ENCODE measurements at regions not wholly inside any gene's neighbourhood (a gene's known extent, or its start where the extent isn't known, plus 50 kb on each side); places are given as distances from the start of the nearest gene placed in this dataset.

GRCh38 chr1:164071288-164071687, 487.7 kb upstream of the PBX1 start:
- H3K9me3 ChIP-seq = peaks cover 3% of the 10 kb centered on the region
- H3K4me1 Mint-ChIP-seq = no peaks in the 10 kb centered on the region
- no peak for ATAC-seq (replicated peaks in 1 of 4)
- H3K27ac Mint-ChIP-seq = no peak overlapping the region
- H3K27me3 ChIP-seq (replicated peaks in 1 of 2; ENCODE audit: control insufficient read depth in 2 of 2, extremely low read depth in 1 of 2, insufficient read depth in 2 of 2, low read length in 1 of 2) = no peaks in the 10 kb centered on the region
- no peaks in the 10 kb centered on the region for H3K36me3 Mint-ChIP-seq
- no peaks in the 10 kb centered on the region for H3K4me1 ChIP-seq (ENCODE audit: control insufficient read depth in 1 of 2, extremely low read depth in 1 of 2, insufficient read depth in 2 of 2, low read length in 2 of 2)
- no peak overlapping the region for H3K4me3 Mint-ChIP-seq
- no peak for DNase-seq
- ChIA-PET CTCF (no interaction called here), POLR2A (no interaction called here)
- no peaks in the 10 kb centered on the region for H3K27me3 Mint-ChIP-seq
- no peak overlapping the region for H3K4me3 ChIP-seq (ENCODE audit: control insufficient read depth in 1 of 2, extremely low read depth in 1 of 2, low read length in 1 of 2)
- H3K27ac ChIP-seq (ENCODE audit: low read length) = no peak overlapping the region
- H3K36me3 ChIP-seq (ENCODE audit: control insufficient read depth in 2 of 2, extremely low read depth in 1 of 2, insufficient read depth in 1 of 2, low read length in 1 of 2) = no peaks in the 10 kb centered on the region
- H3K9me3 Mint-ChIP-seq = peaks cover 34 to 44% (median 35%) of the 10 kb centered on the region in 3 donors
- WGBS (ENCODE audit: insufficient coverage) = no CpG with 5 or more reads among the region's 2 CpGs

GRCh38 chr1:164086832-164087231, 472.2 kb upstream of the PBX1 start:
- Histone ChIP-seq H3K27ac (ENCODE audit: low read length) (no peak overlapping the region), H3K27me3 (replicated peaks in 1 of 2; ENCODE audit: control insufficient read depth in 2 of 2, extremely low read depth in 1 of 2, insufficient read depth in 2 of 2, low read length in 1 of 2) (no peaks in the 10 kb centered on the region), H3K9me3 (no peaks in the 10 kb centered on the region), H3K36me3 (ENCODE audit: control insufficient read depth in 2 of 2, extremely low read depth in 1 of 2, insufficient read depth in 1 of 2, low read length in 1 of 2) (no peaks in the 10 kb centered on the region), H3K4me1 (ENCODE audit: control insufficient read depth in 1 of 2, extremely low read depth in 1 of 2, insufficient read depth in 2 of 2, low read length in 2 of 2) (no peaks in the 10 kb centered on the region), H3K4me3 (ENCODE audit: control insufficient read depth in 1 of 2, extremely low read depth in 1 of 2, low read length in 1 of 2) (no peak overlapping the region)
- DNase-seq (no peak), ATAC-seq (replicated peaks in 1 of 4) (no peak)
- no peaks in the 10 kb centered on the region for H3K27me3 Mint-ChIP-seq
- ChIA-PET POLR2A (no interaction called here), CTCF (no interaction called here)
- H3K4me3 Mint-ChIP-seq = no peak overlapping the region
- peaks cover 15 to 22% (median 17%) of the 10 kb centered on the region in 3 donors for H3K9me3 Mint-ChIP-seq
- H3K27ac Mint-ChIP-seq = no peak overlapping the region
- no peaks in the 10 kb centered on the region for H3K36me3 Mint-ChIP-seq
- no peaks in the 10 kb centered on the region for H3K4me1 Mint-ChIP-seq

GRCh38 chr1:164087906-164088453, 471.0 kb upstream of the PBX1 start:
- 48% methylated on average over 2 of the region's 6 CpGs for WGBS (ENCODE audit: insufficient coverage)
- Histone ChIP-seq H3K27me3 (replicated peaks in 1 of 2; ENCODE audit: control insufficient read depth in 2 of 2, extremely low read depth in 1 of 2, insufficient read depth in 2 of 2, low read length in 1 of 2) (no peaks in the 10 kb centered on the region), H3K27ac (ENCODE audit: low read length) (no peak overlapping the region), H3K4me3 (ENCODE audit: control insufficient read depth in 1 of 2, extremely low read depth in 1 of 2, low read length in 1 of 2) (no peak overlapping the region), H3K4me1 (ENCODE audit: control insufficient read depth in 1 of 2, extremely low read depth in 1 of 2, insufficient read depth in 2 of 2, low read length in 2 of 2) (no peaks in the 10 kb centered on the region), H3K9me3 (no peaks in the 10 kb centered on the region), H3K36me3 (ENCODE audit: control insufficient read depth in 2 of 2, extremely low read depth in 1 of 2, insufficient read depth in 1 of 2, low read length in 1 of 2) (no peaks in the 10 kb centered on the region)
- H3K27me3 Mint-ChIP-seq = no peaks in the 10 kb centered on the region
- H3K4me3 Mint-ChIP-seq = no peak overlapping the region
- no peaks in the 10 kb centered on the region for H3K36me3 Mint-ChIP-seq
- peaks cover 12 to 26% (median 15%) of the 10 kb centered on the region in 3 donors for H3K9me3 Mint-ChIP-seq
- H3K4me1 Mint-ChIP-seq = no peaks in the 10 kb centered on the region
- no peak overlapping the region for H3K27ac Mint-ChIP-seq
- ATAC-seq (replicated peaks in 1 of 4) = no peak
- POLR2A ChIA-PET = no interaction called here
- CTCF ChIA-PET = no interaction called here
- no peak for DNase-seq

- no peak overlapping the region for H3K27ac Mint-ChIP-seq
- CTCF ChIA-PET = no interaction called here
- H3K4me3 Mint-ChIP-seq = no peak overlapping the region
- H3K27me3 ChIP-seq (replicated peaks in 1 of 2; ENCODE audit: control insufficient read depth in 2 of 2, extremely low read depth in 1 of 2, insufficient read depth in 2 of 2, low read length in 1 of 2) = no peaks in the 10 kb centered on the region
- ATAC-seq (replicated peaks in 1 of 4) (no peak), DNase-seq (no peak)
- no peaks in the 10 kb centered on the region for H3K36me3 ChIP-seq (ENCODE audit: control insufficient read depth in 2 of 2, extremely low read depth in 1 of 2, insufficient read depth in 1 of 2, low read length in 1 of 2)
- no peaks in the 10 kb centered on the region for H3K27me3 Mint-ChIP-seq
- 75% methylated on average over 4 of the region's 4 CpGs for WGBS (ENCODE audit: insufficient coverage)
- no peak overlapping the region for H3K27ac ChIP-seq (ENCODE audit: low read length)
- H3K36me3 Mint-ChIP-seq = no peaks in the 10 kb centered on the region
- H3K4me3 ChIP-seq (ENCODE audit: control insufficient read depth in 1 of 2, extremely low read depth in 1 of 2, low read length in 1 of 2) = no peak overlapping the region
- POLR2A ChIA-PET = no interaction called here
- H3K9me3 ChIP-seq = no peaks in the 10 kb centered on the region
- no peaks in the 10 kb centered on the region for H3K4me1 ChIP-seq (ENCODE audit: control insufficient read depth in 1 of 2, extremely low read depth in 1 of 2, insufficient read depth in 2 of 2, low read length in 2 of 2)
- peaks cover 12 to 19% (median 17%) of the 10 kb centered on the region in 3 donors for H3K9me3 Mint-ChIP-seq
- H3K4me1 Mint-ChIP-seq = no peaks in the 10 kb centered on the region
These were observed 466.2 kb upstream of the PBX1 start for GRCh38 chr1:164092603-164093353.

- H3K36me3 Mint-ChIP-seq = no peaks in the 10 kb centered on the region
- no peak overlapping the region for H3K4me3 Mint-ChIP-seq
- ATAC-seq (replicated peaks in 1 of 4) (no peak), DNase-seq (no peak)
- ChIA-PET POLR2A (no interaction called here), CTCF (no interaction called here)
- 43% methylated on average over 1 of the region's 2 CpGs for WGBS (ENCODE audit: insufficient coverage)
- H3K4me3 ChIP-seq (ENCODE audit: control insufficient read depth in 1 of 2, extremely low read depth in 1 of 2, low read length in 1 of 2) = no peak overlapping the region
- no peaks in the 10 kb centered on the region for H3K4me1 ChIP-seq (ENCODE audit: control insufficient read depth in 1 of 2, extremely low read depth in 1 of 2, insufficient read depth in 2 of 2, low read length in 2 of 2)
- no peaks in the 10 kb centered on the region for H3K27me3 Mint-ChIP-seq
- no peaks in the 10 kb centered on the region for H3K9me3 ChIP-seq
- H3K27me3 ChIP-seq (replicated peaks in 1 of 2; ENCODE audit: control insufficient read depth in 2 of 2, extremely low read depth in 1 of 2, insufficient read depth in 2 of 2, low read length in 1 of 2) = no peaks in the 10 kb centered on the region
- no peak overlapping the region for H3K27ac ChIP-seq (ENCODE audit: low read length)
- H3K4me1 Mint-ChIP-seq = no peaks in the 10 kb centered on the region
- H3K9me3 Mint-ChIP-seq = peaks cover 9 to 20% (median 11%) of the 10 kb centered on the region in 3 donors
- H3K36me3 ChIP-seq (ENCODE audit: control insufficient read depth in 2 of 2, extremely low read depth in 1 of 2, insufficient read depth in 1 of 2, low read length in 1 of 2) = no peaks in the 10 kb centered on the region
- H3K27ac Mint-ChIP-seq = no peak overlapping the region
These were observed 465.4 kb upstream of the PBX1 start for GRCh38 chr1:164093543-164093942.

- Histone ChIP-seq H3K27me3 (replicated peaks in 1 of 2; ENCODE audit: control insufficient read depth in 2 of 2, extremely low read depth in 1 of 2, insufficient read depth in 2 of 2, low read length in 1 of 2) (no peaks in the 10 kb centered on the region), H3K27ac (ENCODE audit: low read length) (no peak overlapping the region), H3K4me3 (ENCODE audit: control insufficient read depth in 1 of 2, extremely low read depth in 1 of 2, low read length in 1 of 2) (no peak overlapping the region), H3K4me1 (ENCODE audit: control insufficient read depth in 1 of 2, extremely low read depth in 1 of 2, insufficient read depth in 2 of 2, low read length in 2 of 2) (no peaks in the 10 kb centered on the region), H3K9me3 (no peaks in the 10 kb centered on the region), H3K36me3 (ENCODE audit: control insufficient read depth in 2 of 2, extremely low read depth in 1 of 2, insufficient read depth in 1 of 2, low read length in 1 of 2) (no peaks in the 10 kb centered on the region)
- 83% methylated on average over 2 of the region's 2 CpGs for WGBS (ENCODE audit: insufficient coverage)
- Mint-ChIP-seq H3K27ac (no peak overlapping the region), H3K4me1 (no peaks in the 10 kb centered on the region), H3K9me3 (peaks cover 0 to 13% (median 9%) of the 10 kb centered on the region in 3 donors), H3K4me3 (no peak overlapping the region), H3K27me3 (no peaks in the 10 kb centered on the region), H3K36me3 (no peaks in the 10 kb centered on the region)
- DNase-seq = no peak
- ChIA-PET CTCF (no interaction called here), POLR2A (no interaction called here)
- ATAC-seq (replicated peaks in 1 of 4) = no peak
These were observed 457.2 kb upstream of the PBX1 start for GRCh38 chr1:164101802-164102201.

GRCh38 chr1:164131949-164132348, 427.0 kb upstream of the PBX1 start:
- no peak overlapping the region for H3K27ac Mint-ChIP-seq
- H3K4me3 ChIP-seq (ENCODE audit: control insufficient read depth in 1 of 2, extremely low read depth in 1 of 2, low read length in 1 of 2) = no peak overlapping the region
- H3K9me3 ChIP-seq = peaks cover 2% of the 10 kb centered on the region
- no peaks in the 10 kb centered on the region for H3K4me1 ChIP-seq (ENCODE audit: control insufficient read depth in 1 of 2, extremely low read depth in 1 of 2, insufficient read depth in 2 of 2, low read length in 2 of 2)
- H3K36me3 ChIP-seq (ENCODE audit: control insufficient read depth in 2 of 2, extremely low read depth in 1 of 2, insufficient read depth in 1 of 2, low read length in 1 of 2) = no peaks in the 10 kb centered on the region
- ATAC-seq (replicated peaks in 1 of 4) (no peak), DNase-seq (no peak)
- no peaks in the 10 kb centered on the region for H3K36me3 Mint-ChIP-seq
- no peaks in the 10 kb centered on the region for H3K4me1 Mint-ChIP-seq
- no CpG with 5 or more reads among the region's 1 CpG for WGBS (ENCODE audit: insufficient coverage)
- H3K27ac ChIP-seq (ENCODE audit: low read length) = no peak overlapping the region
- ChIA-PET POLR2A (no interaction called here), CTCF (no interaction called here)
- peaks cover 6 to 13% (median 7%) of the 10 kb centered on the region in 3 donors for H3K9me3 Mint-ChIP-seq
- H3K27me3 ChIP-seq (replicated peaks in 1 of 2; ENCODE audit: control insufficient read depth in 2 of 2, extremely low read depth in 1 of 2, insufficient read depth in 2 of 2, low read length in 1 of 2) = no peaks in the 10 kb centered on the region
- no peak overlapping the region for H3K4me3 Mint-ChIP-seq
- H3K27me3 Mint-ChIP-seq = no peaks in the 10 kb centered on the region
